RWPE1 (cell line): ENCODE measurements at regions not wholly inside any gene's neighbourhood (a gene's known extent, or its start where the extent isn't known, plus 50 kb on each side); places are given as distances from the start of the nearest gene placed in this dataset.

Source experiments
- CTCF ChIA-PET: fragments of 350-600 bp; sonication (Branson Sonifier 250); formaldehyde crosslinking; extraction: SDS; loops from one replicate; lab custom pipeline; 2021; lab: Yijun Ruan, JAX
- POLR2A ChIA-PET: fragments of 400-600 bp; formaldehyde crosslinking; extraction: SDS; loops from one replicate; lab custom pipeline; 2020; ENCODE audit warnings: antibody characterized with exemption; ENCODE audit not compliant: low non-redundant PET; lab: Yijun Ruan, JAX
- DNase-seq: peaks from one replicate; pipeline ENCODE4 v3.0.0; 2012; ENCODE audit warnings: low spot score
- H3K27ac ChIP-seq: fragments of 450-650 bp; 2 replicates; pipeline ENCODE4 v1.5.1; 2017
- TF ChIP-seq, protein P1 (sequence below): fragments of 450-650 bp; conservative IDR thresholded peaks from 2 replicates; pipeline ENCODE4 v1.5.1; 2017; ENCODE audit warnings: low read depth, mild to moderate bottlenecking

DNA sequence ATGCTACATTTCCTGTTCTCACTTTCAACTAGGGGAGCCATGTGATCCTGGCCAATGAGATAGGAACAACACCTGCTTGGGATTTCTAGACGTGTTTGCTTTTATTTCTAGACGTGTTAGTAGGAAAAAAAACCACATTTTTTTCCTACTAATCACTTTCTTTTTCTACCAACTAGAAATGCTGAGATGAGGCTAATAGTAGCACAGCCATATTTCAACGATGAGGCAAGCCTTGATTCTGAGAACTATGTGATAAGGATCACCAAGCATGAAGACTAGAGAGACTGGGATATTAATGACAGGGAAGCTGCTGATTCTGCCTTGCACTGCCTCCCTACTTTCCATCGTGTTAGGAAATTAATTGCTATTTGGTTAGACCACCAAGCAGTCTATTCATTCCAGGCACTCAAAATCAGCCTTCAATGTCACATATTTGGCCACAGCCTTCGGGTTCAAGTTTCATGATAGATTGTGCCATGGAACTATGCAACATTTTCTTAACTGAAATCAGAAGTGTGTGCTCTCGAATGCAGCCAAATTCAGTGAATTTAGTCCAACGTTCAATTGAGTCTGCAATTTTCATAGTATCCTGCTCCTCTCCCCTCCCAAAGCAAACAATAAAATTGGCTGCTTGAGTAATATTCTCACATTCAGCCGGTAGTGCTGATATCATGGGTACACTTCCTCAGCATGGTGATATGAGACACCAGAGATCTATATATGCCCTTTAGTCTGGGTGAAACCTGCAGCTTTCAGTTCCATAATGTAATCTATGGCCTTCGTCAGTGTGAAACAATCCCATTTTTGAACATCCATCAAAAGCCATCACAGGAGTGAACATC lies 98.1 kb downstream of the GPR37 start:
- no peak for DNase-seq
- ChIA-PET POLR2A (no interaction called here), CTCF (no interaction called here)
- no peak overlapping the region for H3K27ac ChIP-seq
- TF ChIP-seq, protein P1, sequence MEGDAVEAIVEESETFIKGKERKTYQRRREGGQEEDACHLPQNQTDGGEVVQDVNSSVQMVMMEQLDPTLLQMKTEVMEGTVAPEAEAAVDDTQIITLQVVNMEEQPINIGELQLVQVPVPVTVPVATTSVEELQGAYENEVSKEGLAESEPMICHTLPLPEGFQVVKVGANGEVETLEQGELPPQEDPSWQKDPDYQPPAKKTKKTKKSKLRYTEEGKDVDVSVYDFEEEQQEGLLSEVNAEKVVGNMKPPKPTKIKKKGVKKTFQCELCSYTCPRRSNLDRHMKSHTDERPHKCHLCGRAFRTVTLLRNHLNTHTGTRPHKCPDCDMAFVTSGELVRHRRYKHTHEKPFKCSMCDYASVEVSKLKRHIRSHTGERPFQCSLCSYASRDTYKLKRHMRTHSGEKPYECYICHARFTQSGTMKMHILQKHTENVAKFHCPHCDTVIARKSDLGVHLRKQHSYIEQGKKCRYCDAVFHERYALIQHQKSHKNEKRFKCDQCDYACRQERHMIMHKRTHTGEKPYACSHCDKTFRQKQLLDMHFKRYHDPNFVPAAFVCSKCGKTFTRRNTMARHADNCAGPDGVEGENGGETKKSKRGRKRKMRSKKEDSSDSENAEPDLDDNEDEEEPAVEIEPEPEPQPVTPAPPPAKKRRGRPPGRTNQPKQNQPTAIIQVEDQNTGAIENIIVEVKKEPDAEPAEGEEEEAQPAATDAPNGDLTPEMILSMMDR: no peak

DNA sequence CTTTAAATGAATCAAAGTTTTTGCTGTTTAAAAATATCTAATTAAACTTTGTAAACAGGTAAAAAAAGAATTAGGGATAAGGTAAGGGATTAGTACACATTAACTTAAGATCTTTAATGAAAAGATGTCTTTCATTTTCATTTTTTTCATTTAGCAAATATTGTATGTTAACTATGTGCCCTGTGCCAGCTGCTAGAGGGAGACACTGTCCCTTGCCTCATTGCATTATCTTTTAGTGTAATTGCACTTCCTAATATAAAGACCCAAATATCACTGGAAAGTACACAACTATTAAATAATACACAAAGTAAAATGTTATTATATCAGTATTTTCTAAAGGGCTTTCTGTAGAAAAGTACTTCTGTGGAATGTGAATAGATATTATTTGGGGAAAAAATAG lies 102.7 kb downstream of the GPR37 start:
- TF ChIP-seq, protein P1: no peak
- no peak for DNase-seq
- ChIA-PET POLR2A (no interaction called here), CTCF (no interaction called here)
- H3K27ac ChIP-seq: no peak overlapping the region

DNA sequence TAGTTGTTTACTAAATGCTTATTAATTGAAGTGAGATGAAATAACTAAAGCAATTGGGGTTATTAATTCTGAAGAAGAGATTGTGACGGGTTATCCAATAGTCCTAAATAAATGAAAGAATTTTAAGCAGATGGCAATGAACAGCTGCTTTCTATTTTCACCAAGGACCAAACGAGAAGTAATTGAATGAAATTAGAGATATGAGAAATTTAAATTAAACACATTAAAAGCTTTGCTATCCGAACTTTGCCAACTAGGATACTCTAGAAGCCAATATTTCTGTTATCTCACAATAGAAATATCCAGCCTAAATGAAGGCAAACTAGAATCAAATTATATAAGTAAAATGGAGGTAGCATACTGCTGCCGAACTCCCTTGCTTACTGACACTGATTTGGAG lies 103.2 kb downstream of the GPR37 start:
- POLR2A ChIA-PET: no interaction called here
- no peak overlapping the region for H3K27ac ChIP-seq
- TF ChIP-seq, protein P1: no peak
- DNase-seq: no peak
- CTCF ChIA-PET: no interaction called here

DNA sequence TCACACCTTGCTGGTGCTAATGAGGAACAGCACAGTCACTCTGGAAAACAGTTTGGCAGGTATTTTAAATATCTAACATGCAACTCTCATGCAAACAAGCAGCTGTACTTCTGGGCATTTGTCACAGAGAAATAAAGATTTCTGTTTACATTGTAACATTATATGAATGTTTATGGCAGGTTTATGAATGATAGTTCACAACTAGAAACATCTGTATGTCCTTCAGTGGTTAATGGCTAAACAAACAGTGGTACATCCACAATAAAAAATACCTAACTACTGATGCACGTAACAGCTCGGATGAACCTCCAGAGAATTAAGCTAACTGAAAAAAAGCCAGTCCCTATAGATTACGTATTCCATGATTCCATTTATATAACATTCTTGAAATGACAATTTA lies 109.6 kb downstream of the GPR37 start:
- CTCF ChIA-PET: no interaction called here
- no peak for DNase-seq
- POLR2A ChIA-PET: no interaction called here

DNA sequence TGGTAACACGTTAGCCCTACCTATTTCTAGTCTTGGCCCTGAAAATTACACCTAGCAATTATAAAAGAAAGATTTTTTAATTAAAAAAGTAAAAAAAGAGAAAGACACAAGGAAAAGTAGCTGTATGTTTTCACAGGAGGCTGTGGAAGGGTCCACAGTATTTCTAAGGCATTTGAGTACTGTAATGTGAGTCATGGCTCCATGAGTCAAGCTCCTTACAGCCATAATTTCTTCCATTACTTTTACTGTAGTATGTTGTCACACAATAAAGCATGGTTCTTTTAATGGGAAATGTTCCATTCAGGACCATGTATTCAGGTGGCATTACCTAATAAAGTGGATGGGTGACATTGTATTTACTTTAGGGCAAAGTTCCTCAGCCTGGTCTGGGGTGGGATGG lies 113.4 kb downstream of the GPR37 start:
- no peak for DNase-seq
- CTCF ChIA-PET: no interaction called here
- TF ChIP-seq, protein P1: no peak

More for the DNA sequence above, 109.6 kb downstream of the GPR37 start:
- H3K27ac ChIP-seq: no peak overlapping the region
- TF ChIP-seq, protein P1: no peak

DNA sequence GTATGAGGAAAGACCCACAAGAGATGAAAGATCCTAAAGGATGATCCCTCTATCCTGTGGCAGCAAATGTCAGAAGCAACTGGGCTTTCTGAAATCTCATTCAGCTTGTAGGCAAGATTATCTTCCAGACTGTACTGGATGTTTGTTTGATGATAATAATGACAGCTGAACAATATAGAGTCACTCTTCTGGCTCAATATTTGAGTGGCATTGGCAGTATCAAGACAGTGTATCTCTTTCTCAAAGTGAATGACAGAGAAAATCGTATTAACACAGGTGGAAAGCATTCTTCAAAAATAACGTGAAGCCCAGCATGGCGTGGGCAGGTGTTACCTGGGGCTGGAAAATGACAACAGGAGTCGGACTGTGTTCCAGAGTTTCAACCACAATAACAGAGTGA lies 114.5 kb downstream of the GPR37 start:
- TF ChIP-seq, protein P1: no peak
- ChIA-PET POLR2A (no interaction called here), CTCF (no interaction called here)
- DNase-seq: no peak
- no peak overlapping the region for H3K27ac ChIP-seq

More for the DNA sequence above, 113.4 kb downstream of the GPR37 start:
- H3K27ac ChIP-seq: no peak overlapping the region
- POLR2A ChIA-PET: no interaction called here
